GM23248 (cell line): ENCODE measurements at regions not wholly inside any gene's neighbourhood (a gene's known extent, or its start where the extent isn't known, plus 50 kb on each side); places are given as distances from the start of the nearest gene placed in this dataset.
"Not testable (repeated sequence)": the region's sequence is repeated elsewhere in the genome, so short reads cannot be mapped to it uniquely, and the experiment has no call there.

ENCODE experiments used
- EZH2 ChIP-seq: fragments of 200-600 bp; sonication (generic); IDR thresholded peaks from 2 replicates; pipeline ENCODE4 v1.6.1; 2018; ENCODE audit warnings: antibody characterized with exemption, mild to moderate bottlenecking; ENCODE audit not compliant: insufficient read depth, poor library complexity, severe bottlenecking
- EZH2phosphoT487 ChIP-seq: fragments of 200-600 bp; sonication (generic); IDR thresholded peaks from 2 replicates; pipeline ENCODE4 v1.6.1; 2018; ENCODE audit warnings: antibody characterized with exemption, moderate library complexity, mild to moderate bottlenecking, low read depth; ENCODE audit not compliant: insufficient read depth

- not testable (repeated sequence) for TF ChIP-seq EZH2, EZH2phosphoT487
Measured at GRCh38 chr16:29129458-29130038, 144.7 kb downstream of the LAT start.
